ENCODE measurements at regions not wholly inside any gene's neighbourhood (a gene's known extent, or its start where the extent isn't known, plus 50 kb on each side); places are given as distances from the start of the nearest gene placed in this dataset.

DNA sequence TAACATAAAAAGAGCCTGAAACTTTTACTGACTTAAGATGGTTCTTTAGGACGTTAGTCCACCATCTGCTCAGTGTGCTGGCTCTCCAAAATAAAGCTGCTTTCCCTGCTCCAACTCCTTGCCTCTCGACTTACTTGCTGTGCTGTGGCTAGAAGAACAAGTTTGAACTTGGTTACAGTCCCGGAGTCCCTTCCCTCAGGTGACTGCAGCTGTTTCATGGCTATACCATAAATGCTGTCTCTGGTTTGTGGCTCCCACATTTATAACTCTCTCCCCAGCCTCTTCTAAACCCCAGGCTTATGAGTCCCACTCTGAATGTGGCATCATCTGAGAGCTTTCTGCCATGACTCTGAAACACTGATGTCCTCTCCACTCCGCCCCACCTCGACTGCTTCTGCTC, 166.2 kb upstream of the ADRA1D start:
- CTCF ChIA-PET, result no interaction called here
- 5% methylated on average over 5 of the region's 5 CpGs for WGBS (ENCODE audit: insufficient coverage, insufficient replicate concordance, low lambda C conversion rate, missing lambda C conversion rate)
- Histone ChIP-seq H3K4me2 (ENCODE audit: control insufficient read depth, insufficient read depth) (no peak overlapping the region), H2AFZ (ENCODE audit: control insufficient read depth, low read depth, low read length) (no peak overlapping the region), H3K4me1 (ENCODE audit: control insufficient read depth, insufficient read depth, low read length) (no peaks in the 10 kb centered on the region), H3K27ac (ENCODE audit: control insufficient read depth, insufficient read depth) (no peak overlapping the region), H4K20me1 (ENCODE audit: control insufficient read depth, insufficient read depth) (no peaks in the 10 kb centered on the region), H3K36me3 (ENCODE audit: control insufficient read depth in 2 of 2, insufficient read depth in 2 of 2, low read length in 1 of 2) (no peaks in the 10 kb centered on the region), H3K9me3 (replicated peaks; ENCODE audit: control insufficient read depth, insufficient read depth, low read length) (no peaks in the 10 kb centered on the region), H3K27me3 (replicated peaks in 1 of 2; ENCODE audit: control insufficient read depth in 2 of 2, insufficient read depth in 2 of 2, low read length in 1 of 2) (no peaks in the 10 kb centered on the region), H3K4me3 (no peak overlapping the region), H3K9ac (ENCODE audit: control insufficient read depth, insufficient read depth, low read length) (no peak overlapping the region), H3K79me2 (ENCODE audit: control insufficient read depth, insufficient read depth, low read length) (no peaks in the 10 kb centered on the region)
- no TSS peak for BruUV-seq (replicated peaks)
- in situ Hi-C loops (cut with MboI) (no loop called here), intact Hi-C loops (cut with micrococcal nuclease; ENCODE audit: unreplicated experiment) (no loop called here)
- SMC1A ChIA-PET (ENCODE audit: uncharacterized antibody, unreplicated experiment), result no interaction called here
- TF ChIP-seq MEF2A (IDR thresholded peaks at IDR 0.05; ENCODE audit: insufficient read depth, low read depth, low read length) (no peak), BACH1 (IDR thresholded peaks at IDR 0.05; ENCODE audit: borderline replicate concordance) (no peak), KDM1A (IDR thresholded peaks at IDR 0.05; ENCODE audit: borderline replicate concordance) (no peak), CHD1 (IDR thresholded peaks at IDR 0.05; ENCODE audit: low read depth, low read length) (no peak), NR2C1 (IDR thresholded peaks at IDR 0.05) (no peak), MTA2 (IDR thresholded peaks at IDR 0.05; ENCODE audit: low read depth) (no peak), RCOR1 (conservative IDR thresholded peaks at IDR 0.05; ENCODE audit: low read depth, low read length) (no peak), SMC3 (IDR thresholded peaks at IDR 0.05; ENCODE audit: borderline replicate concordance, low read length) (no peak), ATF2 (IDR thresholded peaks at IDR 0.05; ENCODE audit: low read length) (no peak), MXI1 (IDR thresholded peaks at IDR 0.05; ENCODE audit: low read depth, low read length) (no peak)
- RAD21 ChIA-PET (ENCODE audit: unreplicated experiment), result no interaction called here
- POLR2A ChIA-PET, result no interaction called here
- DNase-seq (ENCODE audit: low read depth, low spot score) (no peak), ATAC-seq (no peak), FAIRE-seq (no peak)

Measured in GM12878 (cell line).